Mesenchymal stem cell (in vitro differentiated cells and primary cell): ENCODE measurements at regions not wholly inside any gene's neighbourhood (a gene's known extent, or its start where the extent isn't known, plus 50 kb on each side); places are given as distances from the start of the nearest gene placed in this dataset.
A peak's percentile ranks its signal among the peaks of the same experiment; 100 is the strongest.
"Not testable (repeated sequence)": the region's sequence is repeated elsewhere in the genome, so short reads cannot be mapped to it uniquely, and the experiment has no call there.

Source experiments
- DNase-seq: peaks from one replicate; pipeline ENCODE4 v3.0.0-alpha.2; 2013
- H2AFZ ChIP-seq: one replicate; pipeline ENCODE4 v1.6.1; 2013; ENCODE audit warnings: low read depth, mild to moderate bottlenecking, control low read depth, inconsistent platforms, low read length, moderate library complexity
- H2AK5ac ChIP-seq: 2 replicates; pipeline ENCODE4 v1.6.1; 2013; ENCODE audit warnings: low read length, moderate library complexity, mild to moderate bottlenecking, inconsistent platforms; ENCODE audit not compliant: severe bottlenecking
- H2BK120ac ChIP-seq: one replicate; pipeline ENCODE4 v1.6.1; 2013; ENCODE audit warnings: low read depth, mild to moderate bottlenecking, inconsistent platforms, low read length, moderate library complexity
- H2BK12ac ChIP-seq, 2 experiments: one replicate each; pipeline ENCODE4 v1.6.1; 2013; ENCODE audit warnings: inconsistent platforms in 2 of 2, low read length in 2 of 2, mild to moderate bottlenecking in 2 of 2, moderate library complexity in 2 of 2, control low read depth in 1 of 2
- H2BK15ac ChIP-seq: one replicate; pipeline ENCODE4 v1.6.1; 2013; ENCODE audit warnings: mild to moderate bottlenecking, low read depth, inconsistent platforms; ENCODE audit not compliant: poor library complexity, severe bottlenecking
- H2BK5ac ChIP-seq: 2 replicates; pipeline ENCODE4 v1.6.1; 2013; ENCODE audit warnings: low read depth, mild to moderate bottlenecking, low read length, control low read depth, inconsistent platforms; ENCODE audit not compliant: poor library complexity, severe bottlenecking
- H3K14ac ChIP-seq, 2 experiments: one replicate each; pipeline ENCODE4 v1.6.1; 2013; ENCODE audit warnings: inconsistent platforms in 2 of 2, low read length in 2 of 2, control low read depth in 1 of 2, mild to moderate bottlenecking in 1 of 2, moderate library complexity in 1 of 2
- H3K18ac ChIP-seq, 2 experiments: one replicate each; pipeline ENCODE4 v1.6.1; 2013; ENCODE audit warnings: inconsistent platforms in 2 of 2, low read length in 2 of 2, control low read depth in 1 of 2, low read depth in 1 of 2, mild to moderate bottlenecking in 1 of 2
- H3K23ac ChIP-seq, 2 experiments: one replicate each; pipeline ENCODE4 v1.6.1; 2013; ENCODE audit warnings: inconsistent platforms in 2 of 2, low read length in 2 of 2, mild to moderate bottlenecking in 2 of 2, moderate library complexity in 2 of 2, control low read depth in 1 of 2
- H3K27ac ChIP-seq: 2 replicates; pipeline ENCODE4 v1.5.1; 2013; ENCODE audit warnings: mild to moderate bottlenecking, moderate library complexity, low read length, control low read depth, inconsistent platforms; ENCODE audit not compliant: poor library complexity, severe bottlenecking
- H3K27me3 ChIP-seq, 2 experiments: 2 replicates each; pipeline versions ENCODE4 v1.6.1 to v1.7.0; 2013; ENCODE audit warnings: low read length in 2 of 2, mild to moderate bottlenecking in 2 of 2, moderate library complexity in 2 of 2, control low read depth in 1 of 2, inconsistent platforms in 1 of 2; ENCODE audit not compliant: control insufficient read depth in 1 of 2, insufficient read depth in 1 of 2
- H3K36me3 ChIP-seq, 2 experiments: 2 replicates each; pipeline versions ENCODE4 v1.6.1 to v1.7.0; 2013; ENCODE audit warnings: low read length in 2 of 2, control low read depth in 1 of 2, inconsistent platforms in 1 of 2, low read depth in 1 of 2, mild to moderate bottlenecking in 1 of 2; ENCODE audit not compliant: insufficient read depth in 2 of 2, control insufficient read depth in 1 of 2
- H3K4ac ChIP-seq, 2 experiments: one replicate each; pipeline ENCODE4 v1.6.1; 2013; ENCODE audit warnings: inconsistent platforms in 2 of 2, low read length in 2 of 2, mild to moderate bottlenecking in 2 of 2, moderate library complexity in 2 of 2, control low read depth in 1 of 2, low read depth in 1 of 2
- H3K4me1 ChIP-seq: 2 replicates; pipeline ENCODE4 v1.6.1; 2013; ENCODE audit warnings: low read depth, low read length, control low read depth; ENCODE audit not compliant: control insufficient read depth, insufficient read depth
- H3K4me2 ChIP-seq: 2 replicates; pipeline ENCODE4 v1.6.1; 2013; ENCODE audit warnings: low read length, mild to moderate bottlenecking, inconsistent platforms; ENCODE audit not compliant: poor library complexity, severe bottlenecking
- H3K4me3 ChIP-seq, 2 experiments: 2 replicates each; pipeline versions ENCODE4 v1.5.1 to v1.7.0; 2013; ENCODE audit warnings: low read length in 2 of 2, mild to moderate bottlenecking in 2 of 2, control low read depth in 1 of 2, low read depth in 1 of 2; ENCODE audit not compliant: insufficient read depth in 1 of 2
- H3K79me1 ChIP-seq: replicated peaks from 2 replicates; pipeline ENCODE4 v1.6.1; 2013; ENCODE audit warnings: mild to moderate bottlenecking, control low read depth, low read length, inconsistent platforms; ENCODE audit not compliant: poor library complexity, severe bottlenecking
- H3K9ac ChIP-seq: 2 replicates; pipeline ENCODE4 v1.7.0; 2013; ENCODE audit warnings: mild to moderate bottlenecking, low read length, moderate library complexity
- H3K9me3 ChIP-seq: 2 replicates; pipeline ENCODE4 v1.7.0; 2013; ENCODE audit warnings: mild to moderate bottlenecking, low read length; ENCODE audit not compliant: control insufficient read depth
- H4K8ac ChIP-seq: one replicate; pipeline ENCODE4 v1.6.1; 2013; ENCODE audit warnings: inconsistent platforms, mild to moderate bottlenecking, low read length, moderate library complexity
- H4K91ac ChIP-seq: one replicate; pipeline ENCODE4 v1.6.1; 2013; ENCODE audit warnings: mild to moderate bottlenecking, low read length, inconsistent platforms
- WGBS: methylation state at CpG from one replicate; pipeline ENCODE4 v1.1.7; 2013; ENCODE audit warnings: mixed read lengths; 5-methylcytosine and 5-hydroxymethylcytosine counted together

DNA sequence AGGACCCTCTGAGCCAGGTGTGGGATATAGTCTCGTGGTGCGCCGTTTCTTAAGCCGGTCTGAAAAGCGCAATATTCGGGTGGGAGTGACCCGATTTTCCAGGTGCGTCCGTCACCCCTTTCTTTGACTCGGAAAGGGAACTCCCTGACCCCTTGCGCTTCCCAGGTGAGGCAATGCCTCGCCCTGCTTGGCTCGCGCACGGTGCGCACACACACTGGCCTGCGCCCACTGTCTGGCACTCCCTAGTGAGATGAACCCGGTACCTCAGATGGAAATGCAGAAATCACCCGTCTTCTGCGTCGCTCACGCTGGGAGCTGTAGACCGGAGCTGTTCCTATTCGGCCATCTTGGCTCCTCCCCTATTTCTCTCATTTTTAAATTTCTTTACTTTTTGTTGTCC, 562.4 kb upstream of the RAB6C start:
- not testable (repeated sequence) for H3K18ac ChIP-seq, H2BK120ac ChIP-seq, H4K8ac ChIP-seq, H3K27ac ChIP-seq, DNase-seq, H2AFZ ChIP-seq, H3K27me3 ChIP-seq, H3K14ac ChIP-seq, H3K4ac ChIP-seq, H2AK5ac ChIP-seq, H2BK5ac ChIP-seq, H3K4me3 ChIP-seq, H3K4me2 ChIP-seq, H3K23ac ChIP-seq, H3K4me1 ChIP-seq, H3K9me3 ChIP-seq, H3K79me1 ChIP-seq, H3K36me3 ChIP-seq, H2BK12ac ChIP-seq, H2BK15ac ChIP-seq, H3K9ac ChIP-seq, H4K91ac ChIP-seq
- WGBS = 82% methylated on average over 14 of the region's 24 CpGs

DNA sequence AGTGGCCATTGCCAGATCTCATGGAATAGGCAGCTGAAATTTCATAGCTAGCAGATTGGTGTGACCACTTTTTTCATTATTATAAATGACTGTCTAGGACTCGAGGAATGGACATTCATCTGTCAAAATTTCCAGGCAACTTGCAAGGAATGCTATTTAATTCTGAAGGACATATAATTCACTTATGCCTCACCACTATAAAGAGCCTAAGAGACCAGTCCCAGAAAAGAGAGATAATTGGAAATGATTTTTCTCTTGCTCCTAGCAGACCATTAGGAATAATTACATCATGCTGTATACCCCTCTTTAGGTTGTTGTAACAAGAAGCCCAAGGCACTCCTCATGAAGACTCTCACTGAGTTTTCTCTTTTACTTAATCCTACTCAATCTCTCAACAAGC, 557.4 kb upstream of the RAB6C start:
- H2AFZ ChIP-seq = no peak overlapping the region

DNA sequence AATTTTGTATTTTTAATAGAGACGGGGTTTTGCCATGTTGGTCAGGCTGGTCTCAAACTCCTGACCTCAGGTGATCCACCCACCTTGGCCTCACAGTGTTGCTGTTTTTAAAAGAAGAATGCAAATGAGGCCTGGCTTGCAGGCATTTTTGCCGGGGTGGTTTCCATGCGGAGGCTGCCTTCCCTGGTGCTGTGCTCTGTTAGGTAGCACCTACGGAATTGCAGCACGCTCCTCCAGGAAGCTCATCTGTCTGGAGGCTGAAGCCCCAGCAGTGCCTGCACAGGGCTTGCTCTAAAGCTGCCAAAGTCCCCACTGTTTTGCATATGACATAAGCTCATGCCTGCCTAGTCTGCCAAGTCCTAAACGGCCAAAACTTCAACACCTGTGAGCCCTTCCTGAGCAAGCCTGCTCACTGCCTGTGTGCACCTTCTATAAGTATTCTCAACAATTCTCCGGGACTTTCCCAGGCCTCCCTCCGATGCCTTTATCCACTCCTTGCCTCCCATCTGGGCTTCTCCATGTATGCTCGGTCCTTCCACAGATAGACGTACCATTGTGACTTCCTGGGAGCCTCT, 551.3 kb upstream of the RAB6C start:
- Histone ChIP-seq H3K14ac (no peak overlapping the region), H3K4me1 (no peaks in the 10 kb centered on the region), H2BK12ac (no peak overlapping the region), H3K79me1 (no peaks in the 10 kb centered on the region), H2AFZ (no peak overlapping the region), H2BK15ac (no peak overlapping the region), H3K9me3 (no peaks in the 10 kb centered on the region), H3K9ac (no peak overlapping the region), H2BK120ac (no peak overlapping the region), H3K4me3 (no peak overlapping the region), H3K27ac (no peak overlapping the region), H3K18ac (no peak overlapping the region), H2BK5ac (no peak overlapping the region), H3K36me3 (no peaks in the 10 kb centered on the region), H4K8ac (no peak overlapping the region), H3K4me2 (no peak overlapping the region), H4K91ac (peak overlapping the region; percentile 31), H3K27me3 (no peaks in the 10 kb centered on the region), H3K23ac (no peak overlapping the region), H3K4ac (no peak overlapping the region), H2AK5ac (no peak overlapping the region)
- 87% methylated on average over 10 of the region's 10 CpGs for WGBS
- DNase-seq = no peak

More for the DNA sequence above, 557.4 kb upstream of the RAB6C start:
- Histone ChIP-seq H3K4me3 (no peak overlapping the region), H4K8ac (no peak overlapping the region), H3K14ac (no peak overlapping the region), H2BK12ac (no peak overlapping the region), H2AK5ac (no peak overlapping the region), H3K4ac (no peak overlapping the region), H3K36me3 (no peaks in the 10 kb centered on the region), H3K4me2 (no peak overlapping the region), H4K91ac (no peak overlapping the region), H3K4me1 (no peaks in the 10 kb centered on the region), H3K9me3 (no peaks in the 10 kb centered on the region), H3K79me1 (no peaks in the 10 kb centered on the region), H2BK5ac (no peak overlapping the region), H2BK15ac (no peak overlapping the region), H3K27me3 (no peaks in the 10 kb centered on the region), H3K23ac (no peak overlapping the region), H3K18ac (no peak overlapping the region), H3K27ac (no peak overlapping the region), H2BK120ac (no peak overlapping the region), H3K9ac (no peak overlapping the region)
- WGBS = no CpG with 5 or more reads among the region's 1 CpG
- DNase-seq = no peak

DNA sequence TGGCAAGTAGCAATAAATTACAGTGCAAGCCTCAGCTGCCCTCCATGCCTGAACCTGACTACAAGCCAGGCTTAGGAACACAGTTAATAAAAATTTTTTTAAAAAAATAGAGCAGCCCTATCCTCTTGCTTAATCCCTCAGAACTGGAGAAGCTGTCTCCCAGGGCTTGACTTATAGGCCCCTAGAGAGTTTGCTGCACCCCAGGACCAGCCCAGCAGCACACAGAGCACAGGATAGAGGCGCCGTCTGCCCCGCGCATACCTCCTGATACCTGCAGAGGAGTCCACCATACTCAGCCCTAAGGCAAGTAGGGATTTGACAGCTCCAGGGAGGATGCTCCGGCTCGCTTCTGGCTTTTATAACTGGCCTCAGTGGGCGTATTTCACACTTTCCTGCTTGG, 548.6 kb upstream of the RAB6C start:
- H3K4ac ChIP-seq = no peak overlapping the region
- no peak overlapping the region for H3K14ac ChIP-seq
- no peak overlapping the region for H3K9ac ChIP-seq
- no peak overlapping the region for H2AK5ac ChIP-seq
- no peak overlapping the region for H3K4me3 ChIP-seq
- no peaks in the 10 kb centered on the region for H3K79me1 ChIP-seq
- no peak overlapping the region for H4K8ac ChIP-seq
- H3K23ac ChIP-seq = no peak overlapping the region
- no peak overlapping the region for H3K4me2 ChIP-seq
- H3K27me3 ChIP-seq = no peaks in the 10 kb centered on the region
- no peak overlapping the region for H2BK120ac ChIP-seq
- no peak overlapping the region for H2BK12ac ChIP-seq
- no peak overlapping the region for H2BK15ac ChIP-seq
- H3K18ac ChIP-seq = no peak overlapping the region
- 79% methylated on average over 7 of the region's 7 CpGs for WGBS
- no peak overlapping the region for H4K91ac ChIP-seq
- no peak for DNase-seq
- no peaks in the 10 kb centered on the region for H3K4me1 ChIP-seq
- no peaks in the 10 kb centered on the region for H3K36me3 ChIP-seq
- H3K27ac ChIP-seq = no peak overlapping the region
- no peaks in the 10 kb centered on the region for H3K9me3 ChIP-seq
- no peak overlapping the region for H2BK5ac ChIP-seq
- H2AFZ ChIP-seq = no peak overlapping the region
